B cell (primary cell): ENCODE measurements at regions not wholly inside any gene's neighbourhood (a gene's known extent, or its start where the extent isn't known, plus 50 kb on each side); places are given as distances from the start of the nearest gene placed in this dataset.

ENCODE experiments used
- EZH2 ChIP-seq: IDR thresholded peaks from 2 replicates; pipeline ENCODE4 v1.6.1; 2012; ENCODE audit warnings: borderline replicate concordance, low read depth, mild to moderate bottlenecking, moderate library complexity, low read length; ENCODE audit not compliant: insufficient read depth, poor library complexity, severe bottlenecking
- TF ChIP-seq, protein P1 (sequence below): fragments of 200-600 bp; IDR thresholded peaks from one replicate; pipeline ENCODE4 v1.8.0; 2022; ENCODE audit warnings: antibody characterized with exemption, mild to moderate bottlenecking

DNA sequence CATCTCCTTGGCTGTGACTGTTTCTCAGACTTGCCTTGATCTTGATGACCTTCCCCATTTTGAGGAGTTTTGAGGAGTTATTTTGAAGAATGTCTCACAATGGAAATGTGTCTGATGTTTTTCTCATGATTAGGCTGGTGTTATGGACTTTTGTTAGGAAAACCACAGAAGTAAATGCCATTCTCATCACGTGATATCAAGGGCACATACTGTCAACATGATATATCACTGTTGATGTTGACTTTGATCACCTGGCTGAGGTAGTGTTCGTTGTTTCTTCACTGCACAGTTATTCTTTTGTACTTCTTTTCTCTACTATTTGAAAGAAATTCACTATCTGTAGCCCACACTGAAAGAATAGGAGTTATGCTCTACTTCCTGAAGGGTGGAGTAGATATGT, 194.7 kb upstream of the MPHOSPH6 start:
- TF ChIP-seq, protein P1, sequence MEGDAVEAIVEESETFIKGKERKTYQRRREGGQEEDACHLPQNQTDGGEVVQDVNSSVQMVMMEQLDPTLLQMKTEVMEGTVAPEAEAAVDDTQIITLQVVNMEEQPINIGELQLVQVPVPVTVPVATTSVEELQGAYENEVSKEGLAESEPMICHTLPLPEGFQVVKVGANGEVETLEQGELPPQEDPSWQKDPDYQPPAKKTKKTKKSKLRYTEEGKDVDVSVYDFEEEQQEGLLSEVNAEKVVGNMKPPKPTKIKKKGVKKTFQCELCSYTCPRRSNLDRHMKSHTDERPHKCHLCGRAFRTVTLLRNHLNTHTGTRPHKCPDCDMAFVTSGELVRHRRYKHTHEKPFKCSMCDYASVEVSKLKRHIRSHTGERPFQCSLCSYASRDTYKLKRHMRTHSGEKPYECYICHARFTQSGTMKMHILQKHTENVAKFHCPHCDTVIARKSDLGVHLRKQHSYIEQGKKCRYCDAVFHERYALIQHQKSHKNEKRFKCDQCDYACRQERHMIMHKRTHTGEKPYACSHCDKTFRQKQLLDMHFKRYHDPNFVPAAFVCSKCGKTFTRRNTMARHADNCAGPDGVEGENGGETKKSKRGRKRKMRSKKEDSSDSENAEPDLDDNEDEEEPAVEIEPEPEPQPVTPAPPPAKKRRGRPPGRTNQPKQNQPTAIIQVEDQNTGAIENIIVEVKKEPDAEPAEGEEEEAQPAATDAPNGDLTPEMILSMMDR = no peak
- no peak for TF ChIP-seq EZH2
